GM21367 (cell line): ENCODE measurements at regions not wholly inside any gene's neighbourhood (a gene's known extent, or its start where the extent isn't known, plus 50 kb on each side); places are given as distances from the start of the nearest gene placed in this dataset.
"Not testable (repeated sequence)": the region's sequence is repeated elsewhere in the genome, so short reads cannot be mapped to it uniquely, and the experiment has no call there.

Source experiments
- ATAC-seq: cut with Tn5 transposase; IDR thresholded peaks from one replicate; pipeline ENCODE4 v1.9.1; 2021; ENCODE audit not compliant: unreplicated experiment

DNA sequence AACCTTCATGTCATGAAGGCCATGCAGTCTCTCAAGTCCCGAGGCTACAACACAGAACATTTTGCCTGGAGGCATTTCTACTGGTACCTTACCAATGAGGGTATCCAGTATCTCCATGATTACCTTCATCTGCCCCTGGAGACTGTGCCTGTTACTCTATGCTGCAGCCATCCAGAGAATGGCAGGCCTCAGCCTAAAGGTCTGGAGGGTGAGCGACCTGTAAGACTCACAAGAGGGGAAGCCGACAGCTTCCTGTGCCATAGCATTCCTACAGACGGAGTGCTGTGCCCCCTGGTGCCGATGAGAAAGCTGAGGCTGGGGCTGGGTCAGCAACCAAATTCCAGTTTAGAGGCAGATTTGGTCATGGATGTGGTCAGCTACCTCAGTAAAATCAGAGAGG, 51.3 kb upstream of the CADPS start:
- no peak for ATAC-seq

DNA sequence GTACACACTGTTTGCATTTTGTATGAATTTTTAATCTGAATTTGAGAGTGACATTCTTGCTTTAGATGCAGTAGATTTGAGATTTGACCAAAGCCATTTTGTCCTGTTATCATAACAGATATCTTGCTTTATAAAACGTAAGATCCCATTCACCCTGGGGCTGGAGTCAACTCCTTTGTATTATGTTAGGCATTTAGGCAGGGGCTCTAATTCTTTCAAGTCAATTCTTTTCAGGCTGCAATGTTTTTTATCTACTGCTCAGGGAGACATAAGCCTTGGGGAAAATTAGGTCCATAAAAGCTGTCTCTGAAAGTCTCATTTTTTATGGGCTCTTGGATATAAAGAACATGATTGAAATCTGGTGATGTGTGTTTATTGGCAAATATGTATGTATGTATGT, 53.0 kb upstream of the CADPS start:
- no peak for ATAC-seq

GRCh38 chr3:62929771-62930170, 54.6 kb upstream of the CADPS start:
- ATAC-seq = no peak

GRCh38 chr3:62935793-62936192, 60.6 kb upstream of the CADPS start:
- no peak for ATAC-seq

GRCh38 chr3:62936626-62937254, 61.5 kb upstream of the CADPS start:
- no peak for ATAC-seq

- ATAC-seq = no peak
Observed at GRCh38 chr3:62938583-62938982, 63.4 kb upstream of the CADPS start.

DNA sequence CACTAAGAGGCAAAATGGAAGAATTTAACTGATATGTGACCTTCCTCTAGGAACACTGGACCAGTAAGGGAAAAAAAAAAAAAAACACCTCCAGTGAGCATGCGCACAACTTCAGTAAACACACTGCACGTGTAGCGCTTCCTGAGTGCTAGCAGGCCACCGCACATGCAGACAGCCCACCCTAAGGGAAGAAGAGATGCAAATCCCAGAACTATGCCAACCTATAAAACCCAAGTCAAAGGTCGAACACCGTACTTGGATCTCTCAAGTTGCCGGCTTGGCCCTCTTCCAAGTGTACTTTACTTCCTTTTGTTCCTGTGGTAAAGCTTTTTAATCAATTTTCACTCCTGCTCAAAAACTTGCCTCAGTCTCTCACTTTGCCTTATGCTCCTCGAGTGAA, 64.5 kb upstream of the CADPS start:
- no peak for ATAC-seq

DNA sequence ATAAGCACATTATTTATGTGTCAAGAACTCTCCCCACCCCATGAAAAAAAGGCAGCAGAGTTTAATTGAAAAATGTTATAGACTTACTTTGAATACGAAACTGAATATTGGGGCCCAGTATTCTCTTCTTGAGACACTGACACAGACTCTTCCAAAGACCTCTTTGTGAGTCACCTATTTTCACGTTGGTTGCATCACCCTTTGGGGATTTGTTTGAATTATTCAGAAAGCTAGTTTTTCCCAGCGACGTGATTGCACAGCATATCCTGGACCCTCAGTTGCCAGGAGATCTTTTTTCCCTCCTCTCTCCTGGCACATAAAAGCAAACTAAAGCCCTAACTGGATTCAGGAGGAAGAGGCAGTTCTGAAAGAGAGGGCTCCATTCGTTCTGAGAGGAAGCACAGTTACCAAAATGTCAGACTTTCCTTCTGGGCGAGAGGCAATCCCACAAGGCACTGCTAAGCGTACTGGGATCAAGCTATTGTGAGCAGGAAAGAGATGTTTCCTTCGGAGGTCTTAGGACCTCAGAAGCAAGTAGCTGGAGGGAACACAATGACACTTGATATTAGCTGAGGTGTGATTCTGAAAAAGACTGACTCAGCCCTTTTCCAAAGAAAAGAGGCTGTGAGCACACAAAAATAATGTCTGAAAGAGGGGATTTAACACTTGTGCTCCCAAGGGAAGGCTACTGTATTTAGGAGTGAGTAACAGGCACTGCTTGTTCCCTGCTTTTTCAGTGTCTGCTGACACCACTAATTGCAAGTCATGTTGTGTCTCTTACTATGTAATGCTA, 65.8 kb upstream of the CADPS start:
- ATAC-seq = no peak

DNA sequence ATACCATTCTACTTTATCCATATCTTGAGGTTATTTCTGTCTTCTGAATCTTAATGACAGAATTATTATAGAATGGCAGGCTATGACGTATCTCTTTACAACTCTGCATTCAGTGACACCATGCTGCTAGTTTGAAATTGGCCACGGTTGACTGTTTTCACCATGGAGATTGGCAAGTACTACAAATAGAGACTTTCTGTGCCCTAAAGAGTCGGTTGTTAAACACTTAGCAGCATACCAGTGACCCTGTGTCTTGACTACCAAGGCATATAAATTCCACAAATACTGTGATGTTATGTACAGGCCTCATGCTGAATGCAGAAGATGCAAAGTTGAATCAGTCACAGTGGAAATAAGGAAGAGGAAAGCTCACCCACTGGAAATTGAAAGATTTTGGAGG, 67.0 kb upstream of the CADPS start:
- ATAC-seq = no peak

- ATAC-seq = no peak
Observed at GRCh38 chr3:62942764-62943163, 67.5 kb upstream of the CADPS start.

DNA sequence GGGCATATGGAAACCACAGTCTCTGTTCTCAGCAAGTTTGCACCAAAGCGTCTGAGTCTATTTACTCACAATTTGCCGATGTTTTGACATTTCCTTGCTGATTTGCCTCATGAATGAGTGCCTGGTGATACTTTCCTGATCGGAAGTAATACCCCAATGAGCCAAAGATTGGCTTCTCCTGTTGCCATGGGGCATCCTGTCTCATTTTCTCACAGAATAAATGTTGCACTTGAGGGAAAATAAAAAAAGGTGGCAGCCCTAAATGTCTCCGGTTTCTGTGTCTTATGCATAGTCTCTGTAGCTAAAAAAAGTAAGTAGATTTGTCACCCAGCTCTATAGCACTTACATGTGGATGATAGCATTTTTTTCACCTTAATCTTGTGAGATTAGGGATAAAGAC, 73.7 kb upstream of the CADPS start:
- ATAC-seq = no peak

DNA sequence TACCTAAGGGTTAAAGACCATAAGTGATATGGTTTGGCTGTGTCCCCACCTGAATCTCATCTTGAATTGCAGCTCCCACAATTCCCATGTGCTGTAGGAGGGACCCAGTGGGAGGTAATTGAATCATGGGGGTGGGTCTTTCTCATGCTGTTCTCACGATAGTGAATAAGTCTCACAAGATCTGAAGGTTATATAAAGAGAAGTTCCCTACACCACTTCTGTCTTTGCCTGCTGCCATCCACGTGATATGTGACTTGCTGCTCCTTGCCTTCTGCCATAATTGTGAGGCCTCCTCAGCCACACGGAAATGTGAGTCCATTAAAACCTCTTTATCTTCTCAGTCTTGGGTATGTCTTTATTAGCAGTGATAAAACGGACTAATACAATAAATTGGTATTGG, 75.0 kb upstream of the CADPS start:
- ATAC-seq = no peak

- ATAC-seq = no peak
Observed at GRCh38 chr3:62951037-62951613, 75.9 kb upstream of the CADPS start.

DNA sequence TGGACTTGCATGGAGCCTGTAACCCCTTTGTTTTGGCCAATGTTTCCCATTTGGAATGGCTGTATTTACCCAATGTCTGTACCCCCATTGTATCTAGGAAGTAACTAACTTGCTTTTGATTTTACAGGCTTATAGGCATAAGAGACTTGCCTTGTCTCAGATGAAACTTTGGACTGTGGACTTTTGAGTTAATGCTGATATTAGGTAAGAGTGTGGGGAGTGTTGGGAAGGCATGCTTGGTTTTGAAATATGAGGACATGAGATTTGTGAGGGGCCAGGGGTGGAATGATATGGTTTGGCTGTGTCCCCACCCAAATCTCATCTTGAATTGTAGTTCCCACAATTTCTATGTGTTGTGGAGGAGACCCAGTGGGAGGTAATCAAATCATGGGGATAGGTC, 76.7 kb upstream of the CADPS start:
- not testable (repeated sequence) for ATAC-seq

DNA sequence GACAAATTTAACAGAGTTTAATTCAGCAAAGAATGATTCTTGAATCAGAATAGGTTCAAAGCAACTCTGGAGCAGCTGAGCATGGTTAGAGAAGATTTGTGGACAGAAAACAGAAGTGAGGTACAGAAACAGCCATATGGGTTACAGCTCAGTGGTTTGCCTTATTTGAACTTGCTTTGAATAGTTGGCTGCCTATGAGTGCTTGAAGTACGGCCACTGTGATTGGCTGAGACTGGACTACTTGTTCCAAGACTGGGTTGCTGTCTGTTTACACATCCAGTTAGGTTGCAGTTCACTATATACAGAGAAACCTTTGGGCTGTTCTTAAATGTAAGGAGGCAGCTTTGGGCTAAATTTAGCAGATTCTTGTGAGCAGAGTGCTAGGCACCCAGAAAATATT, 79.4 kb upstream of the CADPS start:
- ATAC-seq = peak; percentile 81

- ATAC-seq = no peak
Observed at GRCh38 chr3:62955126-62955525, 79.9 kb upstream of the CADPS start.

GRCh38 chr3:62956411-62956810, 81.2 kb upstream of the CADPS start:
- no peak for ATAC-seq

DNA sequence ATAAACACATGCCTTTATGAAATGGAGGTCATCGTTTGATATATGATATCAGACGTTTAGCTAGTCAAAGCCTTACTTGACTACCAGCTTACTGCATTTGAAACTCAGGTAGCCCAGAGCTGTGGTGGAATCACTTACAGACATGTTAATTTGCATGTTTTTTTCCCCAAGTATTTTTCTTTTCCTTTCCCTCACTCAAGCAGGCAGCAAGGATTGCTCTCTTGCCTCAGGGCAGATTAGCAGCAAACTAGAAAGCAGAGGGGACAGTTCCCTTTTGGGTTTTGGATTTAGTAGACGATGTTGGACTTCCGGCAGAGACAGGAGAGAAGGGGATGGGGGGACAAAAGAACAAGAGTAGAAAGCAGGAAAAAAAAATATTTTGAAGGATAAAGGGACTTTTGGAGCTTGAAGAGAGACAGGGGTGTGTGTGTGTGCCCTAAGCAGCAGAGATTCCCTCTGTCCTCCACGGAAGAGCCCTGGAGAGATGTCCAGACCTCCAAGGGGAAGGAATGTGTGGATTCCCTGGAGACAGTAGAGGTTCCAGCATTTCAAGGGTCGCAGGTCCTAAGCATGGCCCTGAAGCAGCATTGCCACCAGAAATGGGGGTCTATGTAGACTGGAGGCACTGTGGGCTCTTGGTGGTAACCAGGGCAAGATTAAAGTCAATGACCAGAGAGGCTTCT, 86.8 kb upstream of the CADPS start:
- ATAC-seq = no peak

- no peak for ATAC-seq
Observed at GRCh38 chr3:62962714-62963113, 87.5 kb upstream of the CADPS start.

GRCh38 chr3:62965311-62965710, 90.1 kb upstream of the CADPS start:
- ATAC-seq = no peak

- ATAC-seq = no peak
Observed at GRCh38 chr3:62968128-62968527, 92.9 kb upstream of the CADPS start.

DNA sequence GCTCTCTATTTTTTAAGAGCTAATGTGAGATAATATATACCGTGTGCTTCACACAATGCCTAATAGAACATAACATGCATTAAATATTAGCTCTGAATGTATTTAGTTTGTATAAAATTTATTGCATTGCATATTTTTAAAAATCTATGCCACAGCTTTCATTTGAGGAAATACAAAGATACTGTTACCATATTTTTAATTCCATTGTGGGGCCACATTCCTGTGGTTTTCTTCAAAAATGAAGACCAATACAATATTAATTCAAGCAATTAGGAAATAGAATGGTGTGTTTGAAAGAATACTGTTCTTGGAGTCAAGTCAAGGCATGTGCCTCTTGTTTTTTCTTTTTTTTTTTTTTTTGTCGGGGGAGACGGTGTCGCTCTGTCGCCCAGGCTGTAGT, 95.4 kb upstream of the CADPS start:
- ATAC-seq = no peak
